CD8-positive, alpha-beta memory T cell (primary cell): ENCODE measurements at regions not wholly inside any gene's neighbourhood (a gene's known extent, or its start where the extent isn't known, plus 50 kb on each side); places are given as distances from the start of the nearest gene placed in this dataset.
"Not testable (repeated sequence)": the region's sequence is repeated elsewhere in the genome, so short reads cannot be mapped to it uniquely, and the experiment has no call there.

ENCODE experiments used
- CTCF ChIA-PET: fragments of 350-600 bp; sonication (Branson Sonifier 250); formaldehyde crosslinking; loops from one replicate; lab custom pipeline; 2021; ENCODE audit warnings: antibody characterized with exemption; lab: Charles Lee
- POLR2A ChIA-PET: fragments of 350-600 bp; sonication (Branson Sonifier 250); formaldehyde crosslinking; loops from one replicate; lab custom pipeline; 2021; ENCODE audit warnings: antibody characterized with exemption; lab: Charles Lee
- DNase-seq, 5 donors: peaks; one replicate each; pipeline versions ENCODE4 v3.0.0 to v3.0.0-alpha.2; 2020 to 2022; ENCODE audit warnings: mixed read lengths in 1 of 5
- H3K27ac ChIP-seq: one replicate; pipeline ENCODE4 v1.7.0; 2013; ENCODE audit warnings: low read depth, mild to moderate bottlenecking, low read length, moderate library complexity
- H3K27me3 ChIP-seq: 2 replicates; pipeline ENCODE4 v1.7.0; 2013; ENCODE audit warnings: low read length, mild to moderate bottlenecking; ENCODE audit not compliant: insufficient read depth, poor library complexity, severe bottlenecking
- H3K36me3 ChIP-seq: 2 replicates; pipeline ENCODE4 v1.7.0; 2013; ENCODE audit warnings: mild to moderate bottlenecking, low read length, moderate library complexity; ENCODE audit not compliant: insufficient read depth
- H3K4me1 ChIP-seq: 2 replicates; pipeline ENCODE4 v1.7.0; 2013; ENCODE audit warnings: mild to moderate bottlenecking, low read length, moderate library complexity; ENCODE audit not compliant: insufficient read depth
- H3K4me3 ChIP-seq: 2 replicates; pipeline ENCODE4 v1.7.0; 2013; ENCODE audit warnings: mild to moderate bottlenecking, low read length
- H3K9me3 ChIP-seq: 2 replicates; pipeline ENCODE4 v1.7.0; 2013; ENCODE audit warnings: mild to moderate bottlenecking, low read length
- H3K27ac Mint-ChIP-seq, 8 donors: one replicate each; pipeline ENCODE4 v1.8.0; 2020 to 2021; ENCODE audit warnings: mixed read lengths in 8 of 8, mild to moderate bottlenecking in 6 of 8, inconsistent platforms in 3 of 8, moderate library complexity in 3 of 8
- H3K27me3 Mint-ChIP-seq, 2 donors: one replicate each; pipeline ENCODE4 v1.8.0; 2020 to 2021; ENCODE audit warnings: mixed read lengths in 2 of 2, mild to moderate bottlenecking in 1 of 2, moderate library complexity in 1 of 2
- H3K36me3 Mint-ChIP-seq, 3 donors: one replicate each; pipeline ENCODE4 v1.8.0; 2020 to 2021; ENCODE audit warnings: mixed read lengths in 3 of 3, inconsistent platforms in 1 of 3, mild to moderate bottlenecking in 1 of 3
- H3K4me1 Mint-ChIP-seq, 3 donors: one replicate each; pipeline ENCODE4 v1.8.0; 2020 to 2021; ENCODE audit warnings: mixed read lengths in 3 of 3, inconsistent platforms in 1 of 3, mild to moderate bottlenecking in 1 of 3
- H3K4me3 Mint-ChIP-seq, 7 donors: one replicate each; pipeline ENCODE4 v1.8.0; 2020 to 2021; ENCODE audit warnings: mixed read lengths in 7 of 7, mild to moderate bottlenecking in 6 of 7, moderate library complexity in 4 of 7, inconsistent platforms in 2 of 7
- H3K9me3 Mint-ChIP-seq, 5 donors: one replicate each; pipeline ENCODE4 v1.8.0; 2020 to 2022; ENCODE audit warnings: mixed read lengths in 5 of 5, mild to moderate bottlenecking in 3 of 5, moderate library complexity in 2 of 5, inconsistent platforms in 1 of 5

DNA sequence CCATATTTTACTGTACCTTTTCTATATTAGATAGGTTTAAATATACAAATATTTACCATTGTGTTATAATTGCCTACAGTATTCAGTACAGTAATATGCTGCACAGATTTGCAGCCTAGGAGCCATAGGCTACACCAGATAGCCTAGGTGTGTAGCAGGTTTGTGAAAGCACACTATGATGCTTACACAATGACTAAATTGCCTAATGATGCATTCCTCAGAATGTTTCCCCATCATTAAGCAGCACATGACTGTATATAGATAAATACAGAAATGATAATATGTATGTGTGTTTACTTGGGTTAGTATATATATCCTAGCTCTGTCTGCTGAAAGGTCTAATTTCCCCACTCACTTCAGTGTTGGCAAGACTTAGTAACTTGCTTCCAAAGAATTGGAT, 65.8 kb downstream of the MYL3 start:
- Mint-ChIP-seq H3K27ac (no peak overlapping the region), H3K4me3 (no peak overlapping the region), H3K36me3 (no peaks in the 10 kb centered on the region), H3K9me3 (peaks cover 0 to 12% (median 0%) of the 10 kb centered on the region in 5 donors), H3K4me1 (no peaks in the 10 kb centered on the region), H3K27me3 (peaks cover 14 to 50% of the 10 kb centered on the region in 2 donors)
- H3K4me3 ChIP-seq: no peak overlapping the region
- H3K27me3 ChIP-seq: peaks cover 2% of the 10 kb centered on the region
- no peaks in the 10 kb centered on the region for H3K9me3 ChIP-seq
- no peak overlapping the region for H3K27ac ChIP-seq
- ChIA-PET CTCF (no interaction called here), POLR2A (no interaction called here)
- no peaks in the 10 kb centered on the region for H3K36me3 ChIP-seq
- no peak for DNase-seq
- H3K4me1 ChIP-seq: no peaks in the 10 kb centered on the region

DNA sequence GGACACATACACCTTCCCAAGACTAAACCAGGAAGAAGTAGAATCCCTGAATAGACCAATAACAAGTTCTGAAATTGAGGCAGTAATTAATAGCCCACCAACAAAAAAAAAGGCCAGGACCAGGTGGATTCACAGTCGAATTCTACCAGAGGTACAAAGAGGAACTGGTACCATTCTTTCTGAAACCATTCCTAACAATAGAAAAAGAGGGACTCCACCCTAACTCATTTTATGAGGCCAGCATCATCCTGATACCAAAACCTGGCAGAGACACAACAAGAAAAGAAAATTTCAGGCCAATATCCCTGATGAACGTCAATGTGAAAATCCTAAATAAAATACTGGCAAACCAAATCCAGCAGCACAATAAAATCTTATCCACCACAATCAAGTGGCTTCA, 69.9 kb downstream of the MYL3 start:
- DNase-seq, H3K27ac Mint-ChIP-seq, H3K9me3 Mint-ChIP-seq, H3K4me1 ChIP-seq, H3K36me3 ChIP-seq, H3K4me3 ChIP-seq, H3K4me3 Mint-ChIP-seq, CTCF ChIA-PET, H3K27ac ChIP-seq, H3K4me1 Mint-ChIP-seq, POLR2A ChIA-PET, H3K36me3 Mint-ChIP-seq, H3K27me3 ChIP-seq, H3K9me3 ChIP-seq: not testable (repeated sequence)
- peaks cover 18 to 64% of the 10 kb centered on the region in 2 donors for H3K27me3 Mint-ChIP-seq

DNA sequence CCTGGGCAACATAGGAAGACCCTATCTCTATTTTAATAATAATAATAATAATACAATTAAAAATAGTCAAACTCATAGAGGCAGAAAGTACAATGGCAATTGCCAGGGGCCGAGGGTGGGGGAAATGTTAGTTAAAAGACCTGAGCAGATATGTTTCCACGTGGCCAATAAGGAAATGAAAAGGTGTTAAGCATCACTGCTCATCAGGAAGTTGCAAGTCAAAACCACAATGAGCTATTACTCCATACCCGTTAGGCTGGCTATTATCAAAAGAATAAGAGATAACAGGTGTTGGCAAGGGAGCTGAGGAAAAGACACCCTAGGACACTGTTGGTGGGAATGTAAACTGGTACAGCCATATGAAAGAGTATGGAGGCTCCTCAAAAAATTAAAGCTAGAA, 60.4 kb upstream of the PRSS50 start:
- Histone ChIP-seq H3K27me3 (no peaks in the 10 kb centered on the region), H3K9me3 (no peaks in the 10 kb centered on the region), H3K4me3 (no peak overlapping the region), H3K36me3 (no peaks in the 10 kb centered on the region), H3K27ac (no peak overlapping the region), H3K4me1 (no peaks in the 10 kb centered on the region)
- peaks cover 12 to 16% (median 16%) of the 10 kb centered on the region in 5 donors for H3K9me3 Mint-ChIP-seq
- no peak for DNase-seq
- POLR2A ChIA-PET: no interaction called here
- H3K36me3 Mint-ChIP-seq: peaks cover 0 to 6% (median 2%) of the 10 kb centered on the region in 3 donors
- peaks cover 3 to 6% (median 5%) of the 10 kb centered on the region in 3 donors for H3K4me1 Mint-ChIP-seq
- H3K27ac Mint-ChIP-seq: no peak overlapping the region
- CTCF ChIA-PET: interaction anchor here (1.1 kb wide), 1 partner anchor 14 kb away, joined by 3 read pairs; no protein-coding TSS in a partner anchor
- peaks cover 14 to 24% of the 10 kb centered on the region in 2 donors for H3K27me3 Mint-ChIP-seq
- H3K4me3 Mint-ChIP-seq: peak overlapping the region in 1 of 7 donors; percentile 48

DNA sequence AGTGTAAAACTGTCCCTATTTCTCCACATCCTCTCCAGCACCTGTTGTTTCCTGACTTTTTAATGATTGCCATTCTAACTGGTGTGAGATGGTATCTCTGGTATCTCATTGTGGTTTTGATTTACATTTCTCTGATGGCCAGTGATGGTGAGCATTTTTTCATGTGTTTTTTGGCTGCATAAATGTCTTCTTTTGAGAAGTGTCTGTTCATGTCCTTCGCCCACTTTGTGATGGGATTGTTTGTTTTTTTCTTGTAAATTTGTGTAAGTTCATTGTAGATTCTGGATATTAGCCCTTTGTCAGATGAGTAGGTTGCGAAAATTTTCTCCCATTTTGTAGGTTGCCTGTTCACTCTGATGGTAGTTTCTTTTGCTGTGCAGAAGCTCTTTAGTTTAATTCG, 54.8 kb upstream of the PRSS50 start:
- H3K4me1 ChIP-seq, H3K36me3 Mint-ChIP-seq, CTCF ChIA-PET, H3K4me1 Mint-ChIP-seq, H3K27me3 ChIP-seq, H3K4me3 Mint-ChIP-seq, H3K27ac Mint-ChIP-seq, H3K4me3 ChIP-seq, POLR2A ChIA-PET, H3K27ac ChIP-seq, H3K9me3 ChIP-seq, DNase-seq, H3K36me3 ChIP-seq: not testable (repeated sequence)
- Mint-ChIP-seq H3K27me3 (peaks cover 18% of the 10 kb centered on the region in 2 donors), H3K9me3 (peaks cover 18 to 48% (median 40%) of the 10 kb centered on the region in 5 donors)

DNA sequence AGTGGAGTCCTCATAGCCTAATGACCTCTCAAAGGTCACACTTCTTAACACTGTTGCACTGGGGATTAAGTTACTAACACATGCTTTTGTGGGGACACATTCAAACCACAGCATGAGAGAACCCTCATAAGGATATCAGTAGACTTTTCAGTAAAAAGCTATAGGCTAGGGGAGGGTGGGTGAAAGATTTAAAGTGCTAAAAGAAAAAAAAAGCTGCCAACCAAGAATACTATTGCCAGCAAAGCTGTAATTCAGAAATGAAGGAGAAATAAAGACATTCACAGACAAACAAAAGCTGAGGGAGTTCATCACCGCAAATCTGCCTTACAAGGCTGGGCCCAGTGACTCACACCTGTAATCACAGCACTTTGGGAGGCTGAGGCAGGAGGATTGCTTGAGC, 50.4 kb upstream of the PRSS50 start:
- no peak overlapping the region for H3K27ac Mint-ChIP-seq
- CTCF ChIA-PET: no interaction called here
- no peak overlapping the region for H3K27ac ChIP-seq
- H3K27me3 Mint-ChIP-seq: peaks cover 11 to 20% of the 10 kb centered on the region in 2 donors
- H3K9me3 Mint-ChIP-seq: peaks cover 29 to 76% (median 68%) of the 10 kb centered on the region in 5 donors
- no peaks in the 10 kb centered on the region for H3K9me3 ChIP-seq
- no peaks in the 10 kb centered on the region for H3K4me1 ChIP-seq
- POLR2A ChIA-PET: no interaction called here
- no peak overlapping the region for H3K4me3 ChIP-seq
- H3K4me1 Mint-ChIP-seq: no peaks in the 10 kb centered on the region
- no peaks in the 10 kb centered on the region for H3K36me3 ChIP-seq
- no peak overlapping the region for H3K4me3 Mint-ChIP-seq
- H3K36me3 Mint-ChIP-seq: peaks cover 0 to 18% (median 0%) of the 10 kb centered on the region in 3 donors
- no peak for DNase-seq
- H3K27me3 ChIP-seq: no peaks in the 10 kb centered on the region
